DND-41 (cell line): ENCODE measurements at regions not wholly inside any gene's neighbourhood (a gene's known extent, or its start where the extent isn't known, plus 50 kb on each side); places are given as distances from the start of the nearest gene placed in this dataset.

Experiments
- CTCF ChIP-seq: IDR thresholded peaks from 2 replicates; pipeline ENCODE4 v1.5.1; 2012; ENCODE audit warnings: borderline replicate concordance, low read length, moderate library complexity, mild to moderate bottlenecking; ENCODE audit not compliant: poor library complexity, severe bottlenecking; ENCODE audit errors: extremely low read depth
- EZH2 ChIP-seq: IDR thresholded peaks from 3 replicates; pipeline ENCODE4 v1.6.1; 2012; ENCODE audit warnings: borderline replicate concordance, low read depth, mild to moderate bottlenecking, moderate library complexity, low read length, inconsistent platforms; ENCODE audit not compliant: severe bottlenecking

- no peak for TF ChIP-seq CTCF
- TF ChIP-seq EZH2: no peak
These were observed 415.1 kb downstream of the FAM47B start for GRCh38 chrX:35357656-35358055.
